Smooth muscle cell (in vitro differentiated cells): ENCODE measurements at regions not wholly inside any gene's neighbourhood (a gene's known extent, or its start where the extent isn't known, plus 50 kb on each side); places are given as distances from the start of the nearest gene placed in this dataset.

Experiments
- DNase-seq: peaks from one replicate; lab custom pipeline; 2025; ENCODE audit not compliant: unreplicated experiment; lab: John Stamatoyannopoulos, UW
- H2AFZ ChIP-seq: fragments of 200-600 bp; sonication (generic); 2 replicates; pipeline ENCODE4 v1.6.0; 2016; ENCODE audit warnings: antibody characterized with exemption, low read depth, mild to moderate bottlenecking
- H3F3A ChIP-seq: fragments of 200-600 bp; sonication (generic); 2 replicates; pipeline ENCODE4 v1.6.0; 2017; ENCODE audit warnings: antibody characterized with exemption, low read depth
- H3K27ac ChIP-seq: fragments of 200-600 bp; sonication (generic); 2 replicates; pipeline ENCODE4 v1.5.1; 2016; ENCODE audit warnings: low read depth, mild to moderate bottlenecking
- H3K27me3 ChIP-seq: fragments of 200-600 bp; sonication (generic); 2 replicates; pipeline ENCODE4 v1.6.1; 2016; ENCODE audit warnings: low read depth, mild to moderate bottlenecking
- H3K36me3 ChIP-seq: fragments of 200-600 bp; sonication (generic); 2 replicates; pipeline ENCODE4 v1.5.1; 2016; ENCODE audit warnings: low read depth
- H3K4me1 ChIP-seq: fragments of 200-600 bp; sonication (generic); 2 replicates; pipeline ENCODE4 v1.5.1; 2016; ENCODE audit warnings: low read depth
- H3K4me2 ChIP-seq: fragments of 200-600 bp; sonication (generic); 2 replicates; pipeline ENCODE4 v1.6.0; 2016; ENCODE audit warnings: mild to moderate bottlenecking
- H3K4me3 ChIP-seq: fragments of 200-600 bp; sonication (generic); 2 replicates; pipeline ENCODE4 v1.5.1; 2016; ENCODE audit warnings: mild to moderate bottlenecking
- H3K79me2 ChIP-seq: fragments of 200-600 bp; sonication (generic); 2 replicates; pipeline ENCODE4 v1.6.0; 2016; ENCODE audit warnings: low read depth, mild to moderate bottlenecking
- H3K9ac ChIP-seq: fragments of 200-600 bp; sonication (generic); 2 replicates; pipeline ENCODE4 v1.6.0; 2016; ENCODE audit warnings: low read depth
- H3K9me3 ChIP-seq: fragments of 200-600 bp; sonication (generic); replicated peaks from 2 replicates; pipeline ENCODE4 v1.5.1; 2016; ENCODE audit warnings: low read depth
- H4K20me1 ChIP-seq: fragments of 200-600 bp; sonication (generic); 2 replicates; pipeline ENCODE4 v1.6.0; 2016; ENCODE audit warnings: low read depth
- CTCF ChIP-seq: fragments of 200-600 bp; sonication (generic); IDR thresholded peaks from 2 replicates; pipeline ENCODE4 v1.5.1; 2017; ENCODE audit warnings: borderline replicate concordance, mild to moderate bottlenecking, antibody characterized with exemption; ENCODE audit not compliant: insufficient read depth, poor library complexity, severe bottlenecking
- WGBS: methylation state at CpG from one replicate; pipeline ENCODE4 v1.1.7; 2016; ENCODE audit warnings: low lambda C conversion rate; 5-methylcytosine and 5-hydroxymethylcytosine counted together

GRCh38 chr2:48120759-48121242 is 193.7 kb upstream of the FOXN2 start:
- TF ChIP-seq CTCF: no peak

GRCh38 chr2:48122166-48122565 is 192.3 kb upstream of the FOXN2 start:
- Histone ChIP-seq H2AFZ (no peak overlapping the region), H3K36me3 (no peaks in the 10 kb centered on the region), H3K4me3 (no peak overlapping the region), H3K4me2 (no peak overlapping the region), H3K4me1 (no peaks in the 10 kb centered on the region), H3K9ac (no peak overlapping the region), H3K27me3 (no peaks in the 10 kb centered on the region), H3K9me3 (no peaks in the 10 kb centered on the region), H3K79me2 (no peaks in the 10 kb centered on the region), H3K27ac (no peak overlapping the region), H3F3A (no peaks in the 10 kb centered on the region), H4K20me1 (no peaks in the 10 kb centered on the region)
- 95% methylated on average over 4 of the region's 4 CpGs for WGBS
- DNase-seq: no peak
- no peak for TF ChIP-seq CTCF

More at GRCh38 chr2:48120759-48121242, 193.7 kb upstream of the FOXN2 start:
- Histone ChIP-seq H3K9ac (no peak overlapping the region), H3F3A (no peaks in the 10 kb centered on the region), H3K9me3 (no peaks in the 10 kb centered on the region), H4K20me1 (no peaks in the 10 kb centered on the region), H2AFZ (no peak overlapping the region), H3K4me3 (no peak overlapping the region), H3K27me3 (no peaks in the 10 kb centered on the region), H3K4me2 (no peak overlapping the region), H3K36me3 (no peaks in the 10 kb centered on the region), H3K27ac (no peak overlapping the region), H3K4me1 (no peaks in the 10 kb centered on the region), H3K79me2 (no peaks in the 10 kb centered on the region)
- DNase-seq: no peak
- 74% methylated on average over 1 of the region's 1 CpG for WGBS

GRCh38 chr2:48124592-48124991 is 189.9 kb upstream of the FOXN2 start:
- H4K20me1 ChIP-seq: no peaks in the 10 kb centered on the region
- no peak for TF ChIP-seq CTCF
- H3K4me3 ChIP-seq: no peak overlapping the region
- 100% methylated on average over 1 of the region's 1 CpG for WGBS
- H3K36me3 ChIP-seq: no peaks in the 10 kb centered on the region
- H3K79me2 ChIP-seq: no peaks in the 10 kb centered on the region
- H3F3A ChIP-seq: no peaks in the 10 kb centered on the region
- no peaks in the 10 kb centered on the region for H3K27me3 ChIP-seq
- no peaks in the 10 kb centered on the region for H3K9me3 ChIP-seq
- no peak for DNase-seq
- H3K27ac ChIP-seq: no peak overlapping the region
- H3K4me1 ChIP-seq: no peaks in the 10 kb centered on the region
- no peak overlapping the region for H2AFZ ChIP-seq
- H3K9ac ChIP-seq: no peak overlapping the region
- no peak overlapping the region for H3K4me2 ChIP-seq

GRCh38 chr2:48126162-48126561 is 188.3 kb upstream of the FOXN2 start:
- Histone ChIP-seq H4K20me1 (no peaks in the 10 kb centered on the region), H3K4me3 (no peak overlapping the region), H3K9ac (no peak overlapping the region), H2AFZ (no peak overlapping the region), H3K27me3 (no peaks in the 10 kb centered on the region), H3K79me2 (no peaks in the 10 kb centered on the region), H3K27ac (peak overlapping the region; percentile 14), H3K9me3 (no peaks in the 10 kb centered on the region), H3K4me1 (no peaks in the 10 kb centered on the region), H3F3A (no peaks in the 10 kb centered on the region), H3K4me2 (peak overlapping the region; percentile 27), H3K36me3 (no peaks in the 10 kb centered on the region)
- no peak for TF ChIP-seq CTCF
- WGBS: 46% methylated on average over 3 of the region's 3 CpGs
- DNase-seq: peak; percentile 8
